ENCODE measurements at regions not wholly inside any gene's neighbourhood (a gene's known extent, or its start where the extent isn't known, plus 50 kb on each side); places are given as distances from the start of the nearest gene placed in this dataset.

- no peak overlapping the region for H3K27ac ChIP-seq (ENCODE audit: low read depth in 1 of 2, low read length in 2 of 2)
- H3K4me2 ChIP-seq (replicated peaks; ENCODE audit: extremely low read depth, low read length, poor library complexity, severe bottlenecking) = no peak overlapping the region
These were observed 103.5 kb downstream of the LBH start for GRCh38 chr2:30334762-30335363.

DNA sequence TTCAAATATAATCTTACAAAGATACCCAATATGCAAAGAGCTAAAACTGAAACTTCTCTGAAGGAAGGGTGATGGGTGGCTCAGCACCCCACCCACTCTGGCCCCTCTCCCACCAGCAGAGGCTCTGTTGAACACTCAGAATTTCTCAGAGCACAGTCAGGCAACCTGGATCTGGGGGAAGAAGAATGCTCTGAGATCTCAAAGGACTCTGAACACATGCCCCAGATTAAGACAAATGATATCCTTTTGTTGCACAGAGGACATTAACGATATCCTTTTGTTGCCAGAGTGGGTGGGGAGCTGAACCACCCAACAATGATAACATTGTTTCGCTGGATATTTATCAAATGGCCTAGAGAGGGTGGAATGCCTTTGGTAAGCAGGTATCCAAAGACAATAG lies 104.8 kb downstream of the LBH start:
- TF ChIP-seq, protein P1, sequence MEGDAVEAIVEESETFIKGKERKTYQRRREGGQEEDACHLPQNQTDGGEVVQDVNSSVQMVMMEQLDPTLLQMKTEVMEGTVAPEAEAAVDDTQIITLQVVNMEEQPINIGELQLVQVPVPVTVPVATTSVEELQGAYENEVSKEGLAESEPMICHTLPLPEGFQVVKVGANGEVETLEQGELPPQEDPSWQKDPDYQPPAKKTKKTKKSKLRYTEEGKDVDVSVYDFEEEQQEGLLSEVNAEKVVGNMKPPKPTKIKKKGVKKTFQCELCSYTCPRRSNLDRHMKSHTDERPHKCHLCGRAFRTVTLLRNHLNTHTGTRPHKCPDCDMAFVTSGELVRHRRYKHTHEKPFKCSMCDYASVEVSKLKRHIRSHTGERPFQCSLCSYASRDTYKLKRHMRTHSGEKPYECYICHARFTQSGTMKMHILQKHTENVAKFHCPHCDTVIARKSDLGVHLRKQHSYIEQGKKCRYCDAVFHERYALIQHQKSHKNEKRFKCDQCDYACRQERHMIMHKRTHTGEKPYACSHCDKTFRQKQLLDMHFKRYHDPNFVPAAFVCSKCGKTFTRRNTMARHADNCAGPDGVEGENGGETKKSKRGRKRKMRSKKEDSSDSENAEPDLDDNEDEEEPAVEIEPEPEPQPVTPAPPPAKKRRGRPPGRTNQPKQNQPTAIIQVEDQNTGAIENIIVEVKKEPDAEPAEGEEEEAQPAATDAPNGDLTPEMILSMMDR (IDR thresholded peaks at IDR 0.05) = no peak
- Mint-ChIP-seq H3K4me3 (no peak overlapping the region), H3K9me3 (peaks cover 0 to 8% (median 4%) of the 10 kb centered on the region in 7 donors), H3K27me3 (ENCODE audit: low read depth in 3 of 3) (peaks cover 2 to 4% (median 4%) of the 10 kb centered on the region in 3 donors), H3K36me3 (no peaks in the 10 kb centered on the region), H3K27ac (no peak overlapping the region), H3K4me1 (peaks cover 5% of the 10 kb centered on the region)
- Histone ChIP-seq H3K4me1 (ENCODE audit: control insufficient read depth in 1 of 2, insufficient read depth in 2 of 2, low read length in 2 of 2) (no peaks in the 10 kb centered on the region), H2AFZ (ENCODE audit: insufficient read depth, low read depth, low read length, poor library complexity, severe bottlenecking) (no peak overlapping the region), H3K27ac (ENCODE audit: low read depth in 1 of 2, low read length in 2 of 2) (no peak overlapping the region), H3K79me2 (ENCODE audit: insufficient read depth, low read length) (no peaks in the 10 kb centered on the region), H3K9ac (ENCODE audit: insufficient read depth, low read length, poor library complexity, severe bottlenecking) (no peak overlapping the region), H3K4me3 (replicated peaks in 1 of 3; ENCODE audit: low read depth in 2 of 3, low read length in 3 of 3) (no peak overlapping the region), H3K27me3 (ENCODE audit: control insufficient read depth in 2 of 2, insufficient read depth in 2 of 2, low read length in 2 of 2) (no peaks in the 10 kb centered on the region), H3K36me3 (replicated peaks in 1 of 2; ENCODE audit: control insufficient read depth in 1 of 2, insufficient read depth in 2 of 2, low read length in 2 of 2) (no peaks in the 10 kb centered on the region), H4K20me1 (ENCODE audit: insufficient read depth, low read length) (no peaks in the 10 kb centered on the region), H3K9me3 (replicated peaks in 1 of 2; ENCODE audit: control insufficient read depth in 1 of 2, insufficient read depth in 1 of 2, low read length in 2 of 2) (no peaks in the 10 kb centered on the region), H3K4me2 (replicated peaks; ENCODE audit: extremely low read depth, low read length, poor library complexity, severe bottlenecking) (no peak overlapping the region)
- intact Hi-C loops (cut with micrococcal nuclease) = no loop called here
- DNase-seq = no peak
- WGBS (ENCODE audit: insufficient coverage) = no CpG with 5 or more reads among the region's 2 CpGs

More at GRCh38 chr2:30334762-30335363, 103.5 kb downstream of the LBH start:
- H3K79me2 ChIP-seq (ENCODE audit: insufficient read depth, low read length) = no peaks in the 10 kb centered on the region
- Mint-ChIP-seq H3K4me1 (peaks cover 5% of the 10 kb centered on the region), H3K27ac (peak overlapping the region in 1 of 7 donors; percentile 37), H3K9me3 (peaks cover 0 to 11% (median 4%) of the 10 kb centered on the region in 7 donors), H3K27me3 (ENCODE audit: low read depth in 3 of 3) (peaks cover 2 to 4% (median 4%) of the 10 kb centered on the region in 3 donors), H3K4me3 (peak overlapping the region in 1 of 2 donors; percentile 21), H3K36me3 (no peaks in the 10 kb centered on the region)
- H3K9me3 ChIP-seq (replicated peaks in 1 of 2; ENCODE audit: control insufficient read depth in 1 of 2, insufficient read depth in 1 of 2, low read length in 2 of 2) = no peaks in the 10 kb centered on the region
- no peak overlapping the region for H3K9ac ChIP-seq (ENCODE audit: insufficient read depth, low read length, poor library complexity, severe bottlenecking)
- 77% methylated on average over 2 of the region's 3 CpGs for WGBS (ENCODE audit: insufficient coverage)
- no peaks in the 10 kb centered on the region for H3K36me3 ChIP-seq (replicated peaks in 1 of 2; ENCODE audit: control insufficient read depth in 1 of 2, insufficient read depth in 2 of 2, low read length in 2 of 2)
- DNase-seq = no peak
- H4K20me1 ChIP-seq (ENCODE audit: insufficient read depth, low read length) = no peaks in the 10 kb centered on the region
- TF ChIP-seq, protein P1 (IDR thresholded peaks at IDR 0.05) = no peak
- intact Hi-C loops (cut with micrococcal nuclease) = no loop called here
- no peak overlapping the region for H3K4me3 ChIP-seq (replicated peaks in 1 of 3; ENCODE audit: low read depth in 2 of 3, low read length in 3 of 3)
- no peaks in the 10 kb centered on the region for H3K27me3 ChIP-seq (ENCODE audit: control insufficient read depth in 2 of 2, insufficient read depth in 2 of 2, low read length in 2 of 2)
- no peak overlapping the region for H2AFZ ChIP-seq (ENCODE audit: insufficient read depth, low read depth, low read length, poor library complexity, severe bottlenecking)
- no peaks in the 10 kb centered on the region for H3K4me1 ChIP-seq (ENCODE audit: control insufficient read depth in 1 of 2, insufficient read depth in 2 of 2, low read length in 2 of 2)

Measured in CD14-positive monocyte (primary cell).